HepG2 (cell line): ENCODE measurements at regions not wholly inside any gene's neighbourhood (a gene's known extent, or its start where the extent isn't known, plus 50 kb on each side); places are given as distances from the start of the nearest gene placed in this dataset.

Source experiments
- ATAC-seq: fragments of 200-7000 bp; cut with Tn5 transposase; 3 replicates; pipeline ENCODE4 v1.9.1; 2020; ENCODE audit warnings: mild to moderate bottlenecking, moderate library complexity
- BruUV-seq: library from RNA; stranded (reverse); fragments of 400-500 nt; replicated peaks from 2 replicates; lab custom pipeline; 2021; lab: Mats Ljungman, UMichigan
- CTCF ChIA-PET: fragments of 300-600 bp; formaldehyde crosslinking; extraction: SDS; loops from one replicate; lab custom pipeline; 2021; ENCODE audit warnings: low total read pairs, inconsistent platforms, low intra/inter-chr PET ratio; lab: Yijun Ruan, JAX
- POLR2A ChIA-PET: fragments of 350-600 bp; sonication (Branson Sonifier 250); formaldehyde crosslinking; loops from one replicate; lab custom pipeline; 2020; ENCODE audit warnings: antibody characterized with exemption, inconsistent platforms; lab: Yijun Ruan, JAX
- DNase-seq: peaks from one replicate; pipeline ENCODE4 v3.0.0-alpha.2; 2015; ENCODE audit warnings: low spot score
- FAIRE-seq: peaks from 3 replicates; lab custom pipeline; 2011; peaks lifted over from hg19 to GRCh38; lab: Jason Lieb, UNC
- H2AFZ ChIP-seq: one replicate; pipeline ENCODE4 v1.6.1; 2011; ENCODE audit warnings: low read length, inconsistent platforms
- H3K27ac ChIP-seq: fragments of 300-600 bp; 3 replicates; pipeline ENCODE4 v1.8.0; 2011; ENCODE audit warnings: mixed run types, mild to moderate bottlenecking, mixed read lengths, low read length, inconsistent platforms; ENCODE audit not compliant: insufficient read depth; ENCODE audit errors: extremely low read length
- H3K27me3 ChIP-seq, 2 experiments: fragments of 200-600 bp in 1 of 2; 2 replicates in 1 of 2; 3 replicates in 1 of 2; pipeline versions ENCODE4 v1.6.0 to v1.8.0; 2011; ENCODE audit warnings: low read length in 2 of 2, mild to moderate bottlenecking in 2 of 2, moderate library complexity in 2 of 2, inconsistent platforms in 1 of 2; ENCODE audit not compliant: insufficient read depth in 2 of 2, control insufficient read depth in 1 of 2
- H3K36me3 ChIP-seq, 2 experiments: fragments of 200-600 bp in 1 of 2; replicated peaks in 1 of 2; 2 replicates in 1 of 2; 3 replicates in 1 of 2; pipeline versions ENCODE4 v1.5.1 to v1.8.0; 2011; ENCODE audit warnings: low read length in 2 of 2, inconsistent platforms in 1 of 2; ENCODE audit not compliant: insufficient read depth in 2 of 2, control insufficient read depth in 1 of 2
- H3K4me1 ChIP-seq: 2 replicates; pipeline ENCODE4 v1.5.1; 2012; ENCODE audit warnings: low read length, inconsistent platforms; ENCODE audit not compliant: insufficient read depth
- H3K4me2 ChIP-seq: 2 replicates; pipeline ENCODE4 v1.6.0; 2011; ENCODE audit warnings: low read depth, low read length, inconsistent platforms
- H3K4me3 ChIP-seq, 3 experiments: fragments of 200-600 bp in 1 of 3; sonication (generic), shearing (Covaris generic) in 1 of 3; replicated peaks in 1 of 3; 2 replicates each; pipeline ENCODE4 v1.5.1; 2011 to 2016; ENCODE audit warnings: low read length in 3 of 3, inconsistent platforms in 2 of 3, low read depth in 2 of 3, mild to moderate bottlenecking in 2 of 3, control low read depth in 1 of 3, mixed read lengths in 1 of 3; ENCODE audit not compliant: insufficient read depth in 1 of 3
- H3K79me2 ChIP-seq: one replicate; pipeline ENCODE4 v1.6.1; 2011; ENCODE audit warnings: low read length, inconsistent platforms; ENCODE audit not compliant: insufficient read depth
- H3K9ac ChIP-seq: 2 replicates; pipeline ENCODE4 v1.6.0; 2011; ENCODE audit warnings: mild to moderate bottlenecking, low read depth, low read length, inconsistent platforms; ENCODE audit not compliant: insufficient read depth
- H3K9me3 ChIP-seq: 2 replicates; pipeline ENCODE4 v1.5.1; 2012; ENCODE audit warnings: mild to moderate bottlenecking, low read length
- H4K20me1 ChIP-seq: 2 replicates; pipeline ENCODE4 v1.6.0; 2011; ENCODE audit warnings: inconsistent platforms, mild to moderate bottlenecking, low read length, moderate library complexity; ENCODE audit not compliant: insufficient read depth
- ATF7 ChIP-seq, 2 experiments: fragments of 450-650 bp in 1 of 2; sonication (generic) in 1 of 2; formaldehyde crosslinking in 1 of 2; IDR thresholded peaks; 2 replicates each; pipeline versions ENCODE4 v1.4.0 to v1.6.1; 2016 to 2020; ENCODE audit warnings: antibody characterized with exemption in 1 of 2, mild to moderate bottlenecking in 1 of 2, missing genetic modification reagents in 1 of 2
- CREB1 ChIP-seq, 2 experiments: fragments of 450-650 bp in 1 of 2; IDR thresholded peaks; 2 replicates each; pipeline ENCODE4 v1.6.1; 2016 to 2017; ENCODE audit warnings: control low read depth in 1 of 2, mild to moderate bottlenecking in 1 of 2, missing compliant biosample characterization in 1 of 2, missing genetic modification characterization in 1 of 2
- HDAC1 ChIP-seq: sonication (generic); formaldehyde crosslinking; IDR thresholded peaks from 2 replicates; pipeline ENCODE4 v1.5.1; 2020; ENCODE audit warnings: mild to moderate bottlenecking, missing genetic modification reagents
- ZBTB34 ChIP-seq: sonication (generic); formaldehyde crosslinking; IDR thresholded peaks from 2 replicates; pipeline ENCODE4 v1.8.0; 2022; ENCODE audit warnings: mild to moderate bottlenecking, missing genetic modification reagents
- ZNF281 ChIP-seq: sonication (generic); formaldehyde crosslinking; IDR thresholded peaks from 2 replicates; pipeline ENCODE4 v1.4.0; 2020; ENCODE audit warnings: missing genetic modification reagents, borderline replicate concordance
- ZNF703 ChIP-seq: sonication (generic); formaldehyde crosslinking; IDR thresholded peaks from 2 replicates; pipeline ENCODE4 v1.5.1; 2020; ENCODE audit warnings: missing genetic modification reagents, mild to moderate bottlenecking, moderate library complexity, borderline replicate concordance
- WGBS: methylation state at CpG from one replicate; pipeline ENCODE4 v1.1.6; 2017; ENCODE audit warnings: low lambda C conversion rate; 5-methylcytosine and 5-hydroxymethylcytosine counted together
- in situ Hi-C: cut with HindIII; loops from 2 replicates; pipeline ENCODE4 v1.10.0; 2017; ENCODE audit warnings: low pct_unique_long_range_greater_than_20kb; ENCODE audit not compliant: extremely low pct_ligation_motif_present
- intact Hi-C: fragments of 100-400 bp; cut with micrococcal nuclease; formaldehyde crosslinking; loops from one replicate; pipeline ENCODE4 v1.10.0; 2022; ENCODE audit not compliant: unreplicated experiment
- TF ChIP-seq, protein P1 (sequence below): sonication (generic); formaldehyde crosslinking; IDR thresholded peaks from 2 replicates; pipeline ENCODE4 v1.4.0; 2020; ENCODE audit warnings: missing genetic modification reagents, low read depth, mild to moderate bottlenecking, borderline replicate concordance

- no peak for TF ChIP-seq HDAC1
- no peak for TF ChIP-seq ZNF281
- TF ChIP-seq, protein P1, sequence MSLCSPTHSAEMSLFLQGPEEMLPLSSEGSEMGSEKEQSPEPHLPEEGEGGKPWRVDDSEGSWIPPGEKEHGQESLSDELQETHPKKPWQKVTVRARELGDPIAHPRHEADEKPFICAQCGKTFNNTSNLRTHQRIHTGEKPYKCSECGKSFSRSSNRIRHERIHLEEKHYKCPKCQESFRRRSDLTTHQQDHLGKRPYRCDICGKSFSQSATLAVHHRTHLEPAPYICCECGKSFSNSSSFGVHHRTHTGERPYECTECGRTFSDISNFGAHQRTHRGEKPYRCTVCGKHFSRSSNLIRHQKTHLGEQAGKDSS = no peak
- no peak for TF ChIP-seq ZNF703
Observed at GRCh38 chr1:88001460-88001859, 672.8 kb downstream of the LMO4 start (continued).

DNA sequence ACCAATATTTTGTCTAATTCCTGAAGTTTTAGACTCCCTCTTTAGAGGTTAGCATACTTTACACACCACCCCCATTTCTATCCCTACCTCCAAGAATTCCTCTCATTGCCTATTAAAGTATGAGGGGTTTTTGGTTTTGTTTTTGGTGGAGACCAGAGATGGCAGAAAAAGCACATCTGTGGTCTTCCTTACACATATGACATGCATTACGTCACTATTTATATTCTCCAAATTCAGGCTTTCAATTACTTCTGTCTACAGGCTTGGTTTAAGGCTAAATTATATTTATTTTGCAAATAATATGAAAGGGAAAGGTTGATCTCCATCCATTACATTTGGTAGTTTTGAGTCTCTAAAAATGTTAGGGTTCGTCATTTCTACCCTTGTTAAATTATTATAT, 674.6 kb downstream of the LMO4 start:
- ATAC-seq = no peak

More for the DNA sequence above, 674.6 kb downstream of the LMO4 start:
- intact Hi-C loops = no loop called here
- FAIRE-seq (no peak), DNase-seq (no peak)
- WGBS = 35% methylated on average over 2 of the region's 2 CpGs
- H3K9me3 ChIP-seq = no peaks in the 10 kb centered on the region
- POLR2A ChIA-PET = no interaction called here
- 0 out of 2 replicates have a peak, but pooled peaks cover 8% of the 10 kb centered on the region for H3K4me1 ChIP-seq
- no peaks in the 10 kb centered on the region for H3K36me3 ChIP-seq
- no peaks in the 10 kb centered on the region for H3K27me3 ChIP-seq
- no peak overlapping the region for H3K9ac ChIP-seq
- H3K79me2 ChIP-seq = no peaks in the 10 kb centered on the region
- TF ChIP-seq CREB1 (IDR thresholded peaks at IDR 0.05) (peak; percentile 58), CREB1 (CRISPR knock-in tag; IDR thresholded peaks at IDR 0.05) (no peak), ZBTB34 (CRISPR knock-in tag) (no peak), ATF7 (IDR thresholded peaks at IDR 0.05) (peak; percentile 94), ATF7 (CRISPR knock-in tag; IDR thresholded peaks at IDR 0.05) (no peak)
- TF ChIP-seq, all 625 proteins: peak for 2
- in situ Hi-C loops = no loop called here
- BruUV-seq = no TSS peak
- H2AFZ ChIP-seq = no peak overlapping the region
- no peaks in the 10 kb centered on the region for H4K20me1 ChIP-seq
- no peak overlapping the region for H3K4me3 ChIP-seq
- H3K27ac ChIP-seq = no peak overlapping the region
- no peak overlapping the region for H3K4me2 ChIP-seq
- CTCF ChIA-PET = no interaction called here
